Effector memory CD4-positive, alpha-beta T cell (primary cell): ENCODE measurements at regions not wholly inside any gene's neighbourhood (a gene's known extent, or its start where the extent isn't known, plus 50 kb on each side); places are given as distances from the start of the nearest gene placed in this dataset.
"Not testable (repeated sequence)": the region's sequence is repeated elsewhere in the genome, so short reads cannot be mapped to it uniquely, and the experiment has no call there.

Experiments used
- DNase-seq, 3 donors: peaks; one replicate each; pipeline ENCODE4 v3.0.0-alpha.2; 2020
- H3K27ac ChIP-seq: 2 replicates; pipeline ENCODE4 v1.7.0; 2013; ENCODE audit warnings: mild to moderate bottlenecking, low read length, moderate library complexity; ENCODE audit not compliant: insufficient read depth, poor library complexity, severe bottlenecking
- H3K27me3 ChIP-seq: replicated peaks from 2 replicates; pipeline ENCODE4 v1.7.0; 2013; ENCODE audit warnings: mild to moderate bottlenecking, low read length; ENCODE audit not compliant: insufficient read depth, control insufficient read depth, poor library complexity, severe bottlenecking
- H3K36me3 ChIP-seq: 2 replicates; pipeline ENCODE4 v1.7.0; 2013; ENCODE audit warnings: mild to moderate bottlenecking, low read length, moderate library complexity; ENCODE audit not compliant: control insufficient read depth, insufficient read depth
- H3K4me1 ChIP-seq: 2 replicates; pipeline ENCODE4 v1.7.0; 2013; ENCODE audit warnings: low read length, mild to moderate bottlenecking; ENCODE audit not compliant: control insufficient read depth, insufficient read depth, poor library complexity, severe bottlenecking
- H3K4me3 ChIP-seq: 2 replicates; pipeline ENCODE4 v1.7.0; 2013; ENCODE audit warnings: low read length, low read depth, mild to moderate bottlenecking; ENCODE audit not compliant: insufficient read depth, poor library complexity, severe bottlenecking
- H3K9me3 ChIP-seq: 2 replicates; pipeline ENCODE4 v1.7.0; 2013; ENCODE audit warnings: mild to moderate bottlenecking, low read length, moderate library complexity; ENCODE audit not compliant: control insufficient read depth

GRCh38 chr4:58286335-58286734, 1176.2 kb upstream of the IGFBP7 start:
- DNase-seq, result no peak
- Histone ChIP-seq H3K27me3 (no peaks in the 10 kb centered on the region), H3K27ac (no peak overlapping the region)

GRCh38 chr4:58280928-58281327, 1170.7 kb upstream of the IGFBP7 start:
- H3K36me3 ChIP-seq, H3K27ac ChIP-seq, DNase-seq, H3K4me1 ChIP-seq, H3K9me3 ChIP-seq, H3K4me3 ChIP-seq, H3K27me3 ChIP-seq: not testable (repeated sequence)

More at GRCh38 chr4:58286335-58286734, 1176.2 kb upstream of the IGFBP7 start:
- Histone ChIP-seq H3K4me3 (no peak overlapping the region), H3K4me1 (no peaks in the 10 kb centered on the region), H3K36me3 (no peaks in the 10 kb centered on the region), H3K9me3 (no peaks in the 10 kb centered on the region)

- Histone ChIP-seq H3K9me3 (no peaks in the 10 kb centered on the region), H3K4me3 (no peak overlapping the region), H3K4me1 (no peaks in the 10 kb centered on the region), H3K27me3 (no peaks in the 10 kb centered on the region), H3K36me3 (no peaks in the 10 kb centered on the region), H3K27ac (no peak overlapping the region)
- DNase-seq, result no peak
These were observed 1165.7 kb upstream of the IGFBP7 start for GRCh38 chr4:58275856-58276255.

- Histone ChIP-seq H3K27ac (no peak overlapping the region), H3K36me3 (no peaks in the 10 kb centered on the region), H3K4me1 (no peaks in the 10 kb centered on the region), H3K4me3 (no peak overlapping the region), H3K27me3 (no peaks in the 10 kb centered on the region), H3K9me3 (no peaks in the 10 kb centered on the region)
- DNase-seq, result no peak
These were observed 1164.4 kb upstream of the IGFBP7 start for GRCh38 chr4:58274553-58274952.

- Histone ChIP-seq H3K27ac (no peak overlapping the region), H3K9me3 (no peaks in the 10 kb centered on the region), H3K4me1 (no peaks in the 10 kb centered on the region), H3K27me3 (no peaks in the 10 kb centered on the region), H3K4me3 (no peak overlapping the region), H3K36me3 (no peaks in the 10 kb centered on the region)
- no peak for DNase-seq
These were observed 1162.1 kb upstream of the IGFBP7 start for GRCh38 chr4:58272311-58272710.

- no peak for DNase-seq
- Histone ChIP-seq H3K27me3 (no peaks in the 10 kb centered on the region), H3K27ac (no peak overlapping the region), H3K9me3 (no peaks in the 10 kb centered on the region), H3K4me3 (no peak overlapping the region), H3K4me1 (no peaks in the 10 kb centered on the region), H3K36me3 (no peaks in the 10 kb centered on the region)
These were observed 1155.5 kb upstream of the IGFBP7 start for GRCh38 chr4:58265734-58266133.

- Histone ChIP-seq H3K27ac (no peak overlapping the region), H3K4me3 (no peak overlapping the region), H3K36me3 (no peaks in the 10 kb centered on the region), H3K9me3 (no peaks in the 10 kb centered on the region), H3K4me1 (no peaks in the 10 kb centered on the region), H3K27me3 (no peaks in the 10 kb centered on the region)
- DNase-seq, result no peak
These were observed 1151.3 kb upstream of the IGFBP7 start for GRCh38 chr4:58261526-58261925.

GRCh38 chr4:58254291-58254690, 1144.1 kb upstream of the IGFBP7 start:
- no peaks in the 10 kb centered on the region for H3K27me3 ChIP-seq
- no peak overlapping the region for H3K4me3 ChIP-seq
- no peaks in the 10 kb centered on the region for H3K9me3 ChIP-seq
- H3K27ac ChIP-seq, result no peak overlapping the region
- no peaks in the 10 kb centered on the region for H3K4me1 ChIP-seq
- H3K36me3 ChIP-seq, result no peaks in the 10 kb centered on the region
- no peak for DNase-seq

- Histone ChIP-seq H3K36me3 (no peaks in the 10 kb centered on the region), H3K27ac (no peak overlapping the region), H3K27me3 (no peaks in the 10 kb centered on the region), H3K9me3 (no peaks in the 10 kb centered on the region), H3K4me3 (no peak overlapping the region), H3K4me1 (no peaks in the 10 kb centered on the region)
- DNase-seq, result no peak
These were observed 1142.5 kb upstream of the IGFBP7 start for GRCh38 chr4:58252656-58253055.

GRCh38 chr4:58247792-58248191, 1137.6 kb upstream of the IGFBP7 start:
- no peaks in the 10 kb centered on the region for H3K27me3 ChIP-seq
- no peaks in the 10 kb centered on the region for H3K9me3 ChIP-seq
- H3K27ac ChIP-seq, result no peak overlapping the region
- no peak overlapping the region for H3K4me3 ChIP-seq
- no peaks in the 10 kb centered on the region for H3K4me1 ChIP-seq
- DNase-seq, result no peak
- H3K36me3 ChIP-seq, result no peaks in the 10 kb centered on the region

- no peaks in the 10 kb centered on the region for H3K9me3 ChIP-seq
- H3K4me3 ChIP-seq, result no peak overlapping the region
- H3K36me3 ChIP-seq, result no peaks in the 10 kb centered on the region
- H3K4me1 ChIP-seq, result no peaks in the 10 kb centered on the region
- H3K27me3 ChIP-seq, result no peaks in the 10 kb centered on the region
- DNase-seq, result no peak
- H3K27ac ChIP-seq, result no peak overlapping the region
These were observed 1115.3 kb upstream of the IGFBP7 start for GRCh38 chr4:58225460-58225859.
